Suprapubic skin (tissue), 3 donors: ENCODE measurements at regions not wholly inside any gene's neighbourhood (a gene's known extent, or its start where the extent isn't known, plus 50 kb on each side); places are given as distances from the start of the nearest gene placed in this dataset.

Experiments
- EP300 ChIP-seq: sonication (generic); formaldehyde crosslinking; IDR thresholded peaks from one replicate; pipeline ENCODE4 v1.6.1; 2017; ENCODE audit warnings: antibody characterized with exemption
- TF ChIP-seq, protein P1 (sequence below), 2 donors: fragments of 200-600 bp in 1 of 2; fragments of 450-650 bp in 1 of 2; sonication (generic) in 1 of 2; IDR thresholded peaks; one replicate each; pipeline ENCODE4 v1.5.1; 2016 to 2019; ENCODE audit warnings: antibody characterized with exemption in 2 of 2, mild to moderate bottlenecking in 1 of 2, moderate library complexity in 1 of 2

DNA sequence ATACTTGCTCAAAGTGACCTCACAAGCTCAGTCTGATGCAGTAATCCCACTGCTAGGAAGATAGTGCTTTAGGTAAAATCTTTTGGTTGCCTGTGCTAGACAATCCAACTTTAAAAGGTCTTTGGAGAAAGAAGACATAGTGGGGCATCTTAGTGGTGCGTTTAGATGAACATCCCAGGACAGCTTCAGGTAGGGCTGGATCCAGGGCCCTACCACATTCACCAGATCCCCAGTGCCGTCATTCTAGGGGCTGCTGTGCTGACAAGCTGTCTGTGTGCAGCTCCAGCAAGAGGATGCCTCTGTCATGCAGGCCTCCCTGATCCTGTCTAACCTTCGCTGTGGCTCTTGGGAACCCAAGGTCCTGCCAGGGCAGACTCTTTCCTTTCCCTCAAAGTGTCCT is 100.7 kb upstream of the EIF5 start:
- TF ChIP-seq, protein P1, sequence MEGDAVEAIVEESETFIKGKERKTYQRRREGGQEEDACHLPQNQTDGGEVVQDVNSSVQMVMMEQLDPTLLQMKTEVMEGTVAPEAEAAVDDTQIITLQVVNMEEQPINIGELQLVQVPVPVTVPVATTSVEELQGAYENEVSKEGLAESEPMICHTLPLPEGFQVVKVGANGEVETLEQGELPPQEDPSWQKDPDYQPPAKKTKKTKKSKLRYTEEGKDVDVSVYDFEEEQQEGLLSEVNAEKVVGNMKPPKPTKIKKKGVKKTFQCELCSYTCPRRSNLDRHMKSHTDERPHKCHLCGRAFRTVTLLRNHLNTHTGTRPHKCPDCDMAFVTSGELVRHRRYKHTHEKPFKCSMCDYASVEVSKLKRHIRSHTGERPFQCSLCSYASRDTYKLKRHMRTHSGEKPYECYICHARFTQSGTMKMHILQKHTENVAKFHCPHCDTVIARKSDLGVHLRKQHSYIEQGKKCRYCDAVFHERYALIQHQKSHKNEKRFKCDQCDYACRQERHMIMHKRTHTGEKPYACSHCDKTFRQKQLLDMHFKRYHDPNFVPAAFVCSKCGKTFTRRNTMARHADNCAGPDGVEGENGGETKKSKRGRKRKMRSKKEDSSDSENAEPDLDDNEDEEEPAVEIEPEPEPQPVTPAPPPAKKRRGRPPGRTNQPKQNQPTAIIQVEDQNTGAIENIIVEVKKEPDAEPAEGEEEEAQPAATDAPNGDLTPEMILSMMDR (IDR thresholded peaks at IDR 0.05): no peak
- TF ChIP-seq EP300: no peak
